Mesodermal cell (in vitro differentiated cells): ENCODE measurements at regions not wholly inside any gene's neighbourhood (a gene's known extent, or its start where the extent isn't known, plus 50 kb on each side); places are given as distances from the start of the nearest gene placed in this dataset.

Experiments
- H3K27ac ChIP-seq: 2 replicates; pipeline ENCODE4 v1.7.0; 2013; ENCODE audit warnings: mild to moderate bottlenecking, low read depth, low read length, moderate library complexity; ENCODE audit not compliant: severe bottlenecking
- H3K36me3 ChIP-seq: 2 replicates; pipeline ENCODE4 v1.7.1; 2013; ENCODE audit warnings: mild to moderate bottlenecking, low read length, moderate library complexity; ENCODE audit not compliant: control insufficient read depth, insufficient read depth
- H3K4me1 ChIP-seq: one replicate; pipeline ENCODE4 v1.7.1; 2013; ENCODE audit warnings: mild to moderate bottlenecking, low read length; ENCODE audit not compliant: insufficient read depth, control insufficient read depth, poor library complexity, severe bottlenecking
- H3K4me3 ChIP-seq: 2 replicates; pipeline ENCODE4 v1.7.0; 2013; ENCODE audit warnings: low read length, control low read depth, mild to moderate bottlenecking; ENCODE audit not compliant: insufficient read depth, poor library complexity, severe bottlenecking; ENCODE audit errors: extremely low read depth
- H3K9me3 ChIP-seq: 2 replicates; pipeline ENCODE4 v1.7.1; 2013; ENCODE audit warnings: mild to moderate bottlenecking, low read length, moderate library complexity; ENCODE audit not compliant: control insufficient read depth
- WGBS, 2 experiments: methylation state at CpG; one replicate each; pipeline ENCODE4 v1.1.5; 2013; ENCODE audit warnings: missing lambda C conversion rate in 2 of 2; ENCODE audit not compliant: insufficient coverage in 2 of 2; 5-methylcytosine and 5-hydroxymethylcytosine counted together

GRCh38 chr7:85972504-85973141 is 671.1 kb upstream of the GRM3 start:
- 82 to 89% methylated on average over 8 to 10 of the region's 13 CpGs for WGBS, 2 experiments
- no peak overlapping the region for H3K27ac ChIP-seq

GRCh38 chr7:85954961-85955360 is 688.7 kb upstream of the GRM3 start:
- Histone ChIP-seq H3K36me3 (no peaks in the 10 kb centered on the region), H3K9me3 (no peaks in the 10 kb centered on the region), H3K4me1 (no peaks in the 10 kb centered on the region), H3K4me3 (no peak overlapping the region), H3K27ac (no peak overlapping the region)
- 56 to 79% methylated on average over 1 to 3 of the region's 3 CpGs for WGBS, 2 experiments

More at GRCh38 chr7:85972504-85973141, 671.1 kb upstream of the GRM3 start:
- no peaks in the 10 kb centered on the region for H3K4me1 ChIP-seq
- no peak overlapping the region for H3K4me3 ChIP-seq
- H3K36me3 ChIP-seq, result no peaks in the 10 kb centered on the region
- H3K9me3 ChIP-seq, result no peaks in the 10 kb centered on the region

GRCh38 chr7:85950871-85951270 is 692.8 kb upstream of the GRM3 start:
- no peaks in the 10 kb centered on the region for H3K4me1 ChIP-seq
- H3K9me3 ChIP-seq, result no peaks in the 10 kb centered on the region
- no CpG with 5 or more reads among the region's 1 CpG for WGBS, 2 experiments
- no peak overlapping the region for H3K4me3 ChIP-seq
- no peaks in the 10 kb centered on the region for H3K36me3 ChIP-seq
- no peak overlapping the region for H3K27ac ChIP-seq

DNA sequence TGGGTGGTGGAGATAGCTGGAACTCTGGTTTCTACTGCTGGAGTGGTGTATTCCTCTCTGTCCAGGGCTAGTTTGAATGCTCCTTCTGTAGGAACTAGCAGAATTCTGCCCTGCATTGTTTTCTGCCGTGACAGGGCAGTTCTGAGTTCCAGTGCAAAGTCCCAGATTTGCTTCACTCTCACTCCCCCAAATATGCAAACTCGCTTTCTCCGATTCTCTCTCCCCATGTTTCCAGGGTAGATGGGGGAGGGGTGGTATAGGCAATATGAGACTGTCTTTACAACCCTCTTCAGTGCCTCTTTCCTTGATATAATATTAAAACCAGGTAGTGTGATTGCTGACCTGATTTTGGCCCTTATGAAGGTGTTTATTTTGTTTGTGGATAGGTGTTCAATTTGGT is 693.3 kb upstream of the GRM3 start:
- Histone ChIP-seq H3K36me3 (no peaks in the 10 kb centered on the region), H3K9me3 (no peaks in the 10 kb centered on the region), H3K27ac (no peak overlapping the region), H3K4me3 (no peak overlapping the region), H3K4me1 (no peaks in the 10 kb centered on the region)
- 86% methylated on average over 1 of the region's 3 CpGs; no CpG with 5 or more reads in 1 of the 2 experiments for WGBS, 2 experiments

DNA sequence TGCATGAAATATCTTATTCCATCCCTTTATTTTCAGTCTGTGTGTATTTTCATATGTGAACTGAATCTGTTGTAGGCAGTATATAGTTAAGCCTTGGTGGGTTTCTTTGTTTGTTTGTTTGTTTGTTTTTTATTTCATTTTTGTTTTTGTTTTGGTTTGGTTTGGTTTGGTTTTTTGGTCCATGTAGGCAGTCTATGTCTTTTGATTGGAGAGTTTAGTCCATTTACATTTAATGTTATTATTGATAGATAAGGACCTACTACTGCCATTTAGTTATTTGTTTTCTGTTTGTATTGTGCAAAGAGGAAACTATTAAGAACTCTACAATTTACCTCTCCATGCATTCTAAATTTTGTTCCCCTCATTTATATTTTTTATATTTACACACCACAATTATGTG is 695.9 kb upstream of the GRM3 start:
- Histone ChIP-seq H3K4me3 (no peak overlapping the region), H3K36me3 (no peaks in the 10 kb centered on the region), H3K9me3 (no peaks in the 10 kb centered on the region), H3K4me1 (no peaks in the 10 kb centered on the region), H3K27ac (no peak overlapping the region)

- Histone ChIP-seq H3K4me1 (no peaks in the 10 kb centered on the region), H3K27ac (no peak overlapping the region), H3K4me3 (no peak overlapping the region), H3K9me3 (no peaks in the 10 kb centered on the region), H3K36me3 (no peaks in the 10 kb centered on the region)
- WGBS, 2 experiments, result no CpG with 5 or more reads among the region's 2 CpGs
Measured at GRCh38 chr7:85940798-85941197, 702.9 kb upstream of the GRM3 start.

DNA sequence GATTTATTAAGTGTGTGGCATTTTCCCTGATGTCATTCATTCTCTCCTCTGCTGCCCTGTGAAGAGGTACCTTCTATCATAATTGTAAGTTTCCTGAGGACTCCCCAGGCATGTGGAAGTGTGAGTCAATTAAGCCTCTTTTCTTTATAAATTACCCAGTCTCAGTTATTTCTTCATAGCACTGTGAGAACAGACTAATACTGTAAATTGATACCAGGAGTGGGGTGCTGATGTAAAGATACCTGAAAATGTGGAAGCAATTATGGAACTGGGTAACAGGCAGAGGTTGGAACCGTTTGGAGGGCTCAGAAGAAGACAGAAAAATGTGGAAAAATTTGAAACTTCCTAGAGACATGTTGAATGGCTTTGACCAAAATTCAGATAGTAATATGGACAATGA is 711.8 kb upstream of the GRM3 start:
- 57 to 69% methylated on average over 1 of the region's 1 CpG for WGBS, 2 experiments
- Histone ChIP-seq H3K36me3 (no peaks in the 10 kb centered on the region), H3K4me1 (no peaks in the 10 kb centered on the region), H3K27ac (no peak overlapping the region), H3K9me3 (no peaks in the 10 kb centered on the region), H3K4me3 (no peak overlapping the region)

DNA sequence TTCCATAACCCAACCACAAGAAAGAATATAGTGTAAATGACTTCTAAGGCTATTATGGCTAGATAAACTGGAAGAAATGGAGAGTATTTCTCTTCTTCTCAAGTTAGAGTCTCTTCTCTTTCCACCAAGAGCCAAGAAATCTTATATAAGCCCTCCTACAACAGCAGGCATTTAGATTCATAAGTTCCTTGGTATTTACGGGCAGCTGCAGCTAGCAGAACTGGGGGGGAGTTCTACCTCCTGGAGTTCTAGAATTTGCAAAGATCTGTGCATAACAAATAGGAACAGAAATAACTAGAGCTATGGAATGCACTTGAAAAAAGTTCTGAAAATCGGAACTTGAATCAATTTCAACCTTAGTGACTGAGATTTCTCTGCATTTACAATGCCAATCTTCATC is 715.2 kb upstream of the GRM3 start:
- no peaks in the 10 kb centered on the region for H3K9me3 ChIP-seq
- no peak overlapping the region for H3K27ac ChIP-seq
- no peaks in the 10 kb centered on the region for H3K36me3 ChIP-seq
- WGBS, 2 experiments, result no CpG with 5 or more reads among the region's 2 CpGs
- H3K4me1 ChIP-seq, result no peaks in the 10 kb centered on the region
- H3K4me3 ChIP-seq, result no peak overlapping the region

DNA sequence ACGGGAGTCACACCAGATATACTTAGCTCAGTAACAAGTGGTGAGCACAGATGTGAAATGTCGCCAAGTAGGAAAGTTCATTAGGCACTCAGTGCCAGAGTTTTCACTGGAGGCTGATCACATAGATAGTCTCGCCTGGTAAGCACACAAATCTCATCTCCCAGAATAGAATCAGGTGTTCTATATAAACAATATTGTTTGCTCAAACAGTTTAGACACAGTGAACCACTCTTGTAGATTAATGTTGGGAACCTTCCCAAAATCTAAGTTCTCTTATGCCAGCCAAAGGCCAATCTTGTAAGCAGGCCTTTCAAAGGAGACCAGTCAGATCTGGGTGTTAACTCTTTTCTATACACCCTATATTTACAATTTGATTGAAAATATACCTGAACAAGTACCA is 716.5 kb upstream of the GRM3 start:
- no peak overlapping the region for H3K27ac ChIP-seq
- no peaks in the 10 kb centered on the region for H3K9me3 ChIP-seq
- H3K36me3 ChIP-seq, result no peaks in the 10 kb centered on the region
- no peak overlapping the region for H3K4me3 ChIP-seq
- no peaks in the 10 kb centered on the region for H3K4me1 ChIP-seq
- WGBS, 2 experiments, result 75% methylated on average over 2 of the region's 3 CpGs; no CpG with 5 or more reads in 1 of the 2 experiments

DNA sequence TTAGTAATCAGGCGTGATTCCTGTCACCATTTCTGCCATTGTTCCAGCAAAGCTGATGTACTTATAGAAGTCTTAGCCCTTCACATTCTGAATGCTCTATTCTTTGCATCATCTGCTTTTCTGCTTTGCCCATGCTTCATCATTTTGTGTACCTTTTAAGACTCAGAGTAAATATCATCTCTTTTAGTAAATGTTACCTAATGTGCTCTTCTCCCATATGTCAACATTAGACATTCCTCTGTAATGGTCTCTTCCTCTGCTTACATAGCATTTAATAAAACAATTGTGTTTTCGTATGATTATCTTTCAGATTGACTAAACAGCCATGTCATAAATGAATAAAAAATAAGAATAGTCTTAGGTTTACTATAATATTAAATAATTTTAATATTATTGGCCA is 719.6 kb upstream of the GRM3 start:
- no peaks in the 10 kb centered on the region for H3K9me3 ChIP-seq
- H3K36me3 ChIP-seq, result no peaks in the 10 kb centered on the region
- H3K27ac ChIP-seq, result no peak overlapping the region
- 75 to 100% methylated on average over 1 of the region's 2 CpGs for WGBS, 2 experiments
- H3K4me3 ChIP-seq, result no peak overlapping the region
- no peaks in the 10 kb centered on the region for H3K4me1 ChIP-seq

GRCh38 chr7:85916016-85916415 is 727.7 kb upstream of the GRM3 start:
- no peak overlapping the region for H3K27ac ChIP-seq
- H3K4me3 ChIP-seq, result no peak overlapping the region
- no peaks in the 10 kb centered on the region for H3K9me3 ChIP-seq
- H3K4me1 ChIP-seq, result no peaks in the 10 kb centered on the region
- no peaks in the 10 kb centered on the region for H3K36me3 ChIP-seq
